HEK293 (cell line): ENCODE measurements at regions not wholly inside any gene's neighbourhood (a gene's known extent, or its start where the extent isn't known, plus 50 kb on each side); places are given as distances from the start of the nearest gene placed in this dataset.

ENCODE experiments used
- CTCF ChIA-PET: fragments of 350-600 bp; formaldehyde crosslinking; extraction: SDS; loops from one replicate; lab custom pipeline; 2021; ENCODE audit warnings: antibody characterized with exemption; lab: Yijun Ruan, JAX
- POLR2A ChIA-PET: fragments of 300-600 bp; formaldehyde crosslinking; extraction: SDS; loops from one replicate; lab custom pipeline; 2020; ENCODE audit warnings: antibody characterized with exemption, inconsistent platforms; lab: Yijun Ruan, JAX
- H3K27ac ChIP-seq: fragments of 200-500 bp; sonication (Bioruptor generic); 2 replicates; pipeline ENCODE4 v1.5.1; 2014; ENCODE audit warnings: low read depth, low read length, control low read depth, inconsistent platforms; ENCODE audit errors: extremely low read depth
- H3K36me3 ChIP-seq, 2 experiments: fragments of 200-500 bp in 1 of 2; sonication (Bioruptor generic) in 1 of 2; 1 replicate in 1 of 2; 2 replicates in 1 of 2; pipeline ENCODE4 v1.5.1; 2014 to 2017; ENCODE audit warnings: inconsistent platforms in 2 of 2, low read length in 2 of 2; ENCODE audit not compliant: control insufficient read depth in 2 of 2, insufficient read depth in 1 of 2
- H3K4me1 ChIP-seq: fragments of 200-500 bp; sonication (Bioruptor generic); 2 replicates; pipeline ENCODE4 v1.5.1; 2014; ENCODE audit warnings: mild to moderate bottlenecking, low read length, inconsistent platforms; ENCODE audit not compliant: control insufficient read depth, insufficient read depth
- H3K4me3 ChIP-seq: 2 replicates; pipeline ENCODE4 v1.5.1; 2011; ENCODE audit warnings: low read depth, mild to moderate bottlenecking, control low read depth, low read length, moderate library complexity
- H3K9me3 ChIP-seq: fragments of 200-500 bp; sonication (Bioruptor generic); 2 replicates; pipeline ENCODE4 v1.5.1; 2014; ENCODE audit warnings: low read depth, low read length, inconsistent platforms; ENCODE audit not compliant: control insufficient read depth, insufficient read depth
- KLF10 ChIP-seq: fragments of 450-650 bp; IDR thresholded peaks from 2 replicates; pipeline ENCODE4 v1.5.1; 2018; ENCODE audit warnings: missing biosample characterization, mild to moderate bottlenecking, missing genetic modification characterization
- KLF9 ChIP-seq: fragments of 450-650 bp; formaldehyde crosslinking; IDR thresholded peaks from 2 replicates; pipeline ENCODE4 v1.5.1; 2016; ENCODE audit warnings: missing biosample characterization, missing genetic modification characterization, low read depth
- ZNF112 ChIP-seq: fragments of 450-650 bp; formaldehyde crosslinking; IDR thresholded peaks from 2 replicates; pipeline ENCODE4 v1.5.0; 2017; ENCODE audit warnings: missing biosample characterization, missing genetic modification characterization
- ZNF140 ChIP-seq: fragments of 450-650 bp; formaldehyde crosslinking; IDR thresholded peaks from 2 replicates; pipeline ENCODE4 v1.5.1; 2016; ENCODE audit warnings: missing biosample characterization, missing genetic modification characterization
- ZNF16 ChIP-seq: fragments of 450-650 bp; formaldehyde crosslinking; IDR thresholded peaks from 2 replicates; pipeline ENCODE4 v1.5.1; 2016; ENCODE audit warnings: low read depth, missing biosample characterization, missing genetic modification characterization
- ZNF239 ChIP-seq: fragments of 450-650 bp; formaldehyde crosslinking; IDR thresholded peaks from 2 replicates; pipeline ENCODE4 v1.5.1; 2016; ENCODE audit warnings: missing biosample characterization, missing genetic modification characterization
- ZNF324 ChIP-seq: fragments of 450-650 bp; formaldehyde crosslinking; IDR thresholded peaks from 2 replicates; pipeline ENCODE4 v1.5.1; 2016; ENCODE audit warnings: missing biosample characterization, missing genetic modification characterization
- ZNF366 ChIP-seq: fragments of 450-650 bp; formaldehyde crosslinking; conservative IDR thresholded peaks from 2 replicates; pipeline ENCODE4 v1.5.1; 2016; ENCODE audit warnings: missing biosample characterization, missing genetic modification characterization
- ZNF37A ChIP-seq: fragments of 450-650 bp; IDR thresholded peaks from 2 replicates; pipeline ENCODE4 v1.5.1; 2018; ENCODE audit warnings: missing biosample characterization, missing genetic modification characterization
- ZNF449 ChIP-seq: fragments of 450-650 bp; formaldehyde crosslinking; IDR thresholded peaks from 2 replicates; pipeline ENCODE4 v1.5.1; 2017; ENCODE audit warnings: missing biosample characterization, mild to moderate bottlenecking, missing genetic modification characterization, moderate library complexity
- ZNF518A ChIP-seq: fragments of 450-650 bp; formaldehyde crosslinking; conservative IDR thresholded peaks from 2 replicates; pipeline ENCODE4 v1.5.1; 2016; ENCODE audit warnings: low read depth, missing biosample characterization, missing genetic modification characterization
- ZNF571 ChIP-seq: fragments of 450-650 bp; formaldehyde crosslinking; IDR thresholded peaks from 2 replicates; pipeline ENCODE4 v1.5.0; 2017; ENCODE audit warnings: missing biosample characterization, missing genetic modification characterization
- ZNF664 ChIP-seq: fragments of 450-650 bp; formaldehyde crosslinking; IDR thresholded peaks from 2 replicates; pipeline ENCODE4 v1.5.1; 2016; ENCODE audit warnings: missing biosample characterization, missing genetic modification characterization
- ZNF670 ChIP-seq: fragments of 450-650 bp; formaldehyde crosslinking; IDR thresholded peaks from 2 replicates; pipeline ENCODE4 v1.5.1; 2016; ENCODE audit warnings: missing biosample characterization, missing genetic modification characterization, low read depth
- ZNF747 ChIP-seq: fragments of 450-650 bp; formaldehyde crosslinking; IDR thresholded peaks from 2 replicates; pipeline ENCODE4 v1.5.1; 2016; ENCODE audit warnings: missing biosample characterization, missing genetic modification characterization
- TF ChIP-seq, protein P1 (sequence below): fragments of 450-650 bp; formaldehyde crosslinking; IDR thresholded peaks from 2 replicates; pipeline ENCODE4 v1.5.1; 2017; ENCODE audit warnings: missing biosample characterization, missing genetic modification characterization
- TF ChIP-seq, protein P2 (sequence below): fragments of 450-650 bp; formaldehyde crosslinking; IDR thresholded peaks from 2 replicates; pipeline ENCODE4 v1.5.1; 2016; ENCODE audit warnings: missing biosample characterization, missing genetic modification characterization

- Histone ChIP-seq H3K36me3 (no peaks in the 10 kb centered on the region), H3K27ac (no peak overlapping the region), H3K4me3 (no peak overlapping the region), H3K9me3 (no peaks in the 10 kb centered on the region)
- ChIA-PET POLR2A (no interaction called here), CTCF (interaction anchor here (1.2 to 1.6 kb wide), 2 partner anchors 12 to 313 kb away, joined by 3 to 6 read pairs; no protein-coding TSS in a partner anchor)
- TF ChIP-seq ZNF37A (tag by site-specific recombination) = no peak
- TF ChIP-seq, all 188 proteins: peak for 0
- H3K4me1 ChIP-seq = no peaks in the 10 kb centered on the region
These were observed 81.4 kb downstream of the CMPK2 start for GRCh38 chr2:6784291-6784690.

DNA sequence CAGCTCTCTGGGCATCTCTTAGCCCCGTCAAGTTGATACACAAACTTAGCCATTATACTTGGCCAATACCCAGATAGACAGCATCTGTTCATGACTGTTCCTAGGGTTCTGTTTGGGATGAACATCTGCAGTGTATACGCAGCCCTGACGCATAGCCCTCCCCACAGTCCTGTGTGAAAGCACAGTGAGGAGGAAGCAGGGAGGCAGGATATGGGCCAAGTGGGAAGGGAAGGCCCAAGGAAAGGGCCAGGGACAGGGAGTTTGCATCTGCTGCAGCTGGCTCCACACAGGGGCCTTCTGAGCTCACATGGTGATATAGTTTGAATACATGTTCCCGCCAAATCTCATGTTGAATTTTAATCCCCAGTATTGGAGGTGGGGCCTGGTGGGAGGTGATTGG is 80.2 kb downstream of the CMPK2 start:
- Histone ChIP-seq H3K4me1 (no peaks in the 10 kb centered on the region), H3K4me3 (no peak overlapping the region), H3K27ac (no peak overlapping the region), H3K9me3 (no peaks in the 10 kb centered on the region), H3K36me3 (no peaks in the 10 kb centered on the region)
- TF ChIP-seq ZNF140 (tag by site-specific recombination) = no peak
- TF ChIP-seq, protein P1, sequence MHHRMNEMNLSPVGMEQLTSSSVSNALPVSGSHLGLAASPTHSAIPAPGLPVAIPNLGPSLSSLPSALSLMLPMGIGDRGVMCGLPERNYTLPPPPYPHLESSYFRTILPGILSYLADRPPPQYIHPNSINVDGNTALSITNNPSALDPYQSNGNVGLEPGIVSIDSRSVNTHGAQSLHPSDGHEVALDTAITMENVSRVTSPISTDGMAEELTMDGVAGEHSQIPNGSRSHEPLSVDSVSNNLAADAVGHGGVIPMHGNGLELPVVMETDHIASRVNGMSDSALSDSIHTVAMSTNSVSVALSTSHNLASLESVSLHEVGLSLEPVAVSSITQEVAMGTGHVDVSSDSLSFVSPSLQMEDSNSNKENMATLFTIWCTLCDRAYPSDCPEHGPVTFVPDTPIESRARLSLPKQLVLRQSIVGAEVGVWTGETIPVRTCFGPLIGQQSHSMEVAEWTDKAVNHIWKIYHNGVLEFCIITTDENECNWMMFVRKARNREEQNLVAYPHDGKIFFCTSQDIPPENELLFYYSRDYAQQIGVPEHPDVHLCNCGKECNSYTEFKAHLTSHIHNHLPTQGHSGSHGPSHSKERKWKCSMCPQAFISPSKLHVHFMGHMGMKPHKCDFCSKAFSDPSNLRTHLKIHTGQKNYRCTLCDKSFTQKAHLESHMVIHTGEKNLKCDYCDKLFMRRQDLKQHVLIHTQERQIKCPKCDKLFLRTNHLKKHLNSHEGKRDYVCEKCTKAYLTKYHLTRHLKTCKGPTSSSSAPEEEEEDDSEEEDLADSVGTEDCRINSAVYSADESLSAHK (tag by site-specific recombination) = no peak
- no peak for TF ChIP-seq KLF9 (tag by site-specific recombination)
- no peak for TF ChIP-seq ZNF366
- TF ChIP-seq ZNF664 (tag by site-specific recombination) = no peak
- no peak for TF ChIP-seq ZNF112 (tag by site-specific recombination)
- TF ChIP-seq ZNF747 (tag by site-specific recombination) = no peak
- TF ChIP-seq ZNF239 = no peak
- no peak for TF ChIP-seq ZNF324 (tag by site-specific recombination)
- no peak for TF ChIP-seq ZNF571 (tag by site-specific recombination)
- TF ChIP-seq, protein P2, sequence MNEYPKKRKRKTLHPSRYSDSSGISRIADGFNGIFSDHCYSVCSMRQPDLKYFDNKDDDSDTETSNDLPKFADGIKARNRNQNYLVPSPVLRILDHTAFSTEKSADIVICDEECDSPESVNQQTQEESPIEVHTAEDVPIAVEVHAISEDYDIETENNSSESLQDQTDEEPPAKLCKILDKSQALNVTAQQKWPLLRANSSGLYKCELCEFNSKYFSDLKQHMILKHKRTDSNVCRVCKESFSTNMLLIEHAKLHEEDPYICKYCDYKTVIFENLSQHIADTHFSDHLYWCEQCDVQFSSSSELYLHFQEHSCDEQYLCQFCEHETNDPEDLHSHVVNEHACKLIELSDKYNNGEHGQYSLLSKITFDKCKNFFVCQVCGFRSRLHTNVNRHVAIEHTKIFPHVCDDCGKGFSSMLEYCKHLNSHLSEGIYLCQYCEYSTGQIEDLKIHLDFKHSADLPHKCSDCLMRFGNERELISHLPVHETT = no peak
- TF ChIP-seq ZNF449 = no peak
- TF ChIP-seq KLF10 (tag by site-specific recombination) = no peak
- ChIA-PET CTCF (interaction anchor here (1.0 kb wide), 1 partner anchor 15 kb away, joined by 3 read pairs; no protein-coding TSS in a partner anchor), POLR2A (no interaction called here)

DNA sequence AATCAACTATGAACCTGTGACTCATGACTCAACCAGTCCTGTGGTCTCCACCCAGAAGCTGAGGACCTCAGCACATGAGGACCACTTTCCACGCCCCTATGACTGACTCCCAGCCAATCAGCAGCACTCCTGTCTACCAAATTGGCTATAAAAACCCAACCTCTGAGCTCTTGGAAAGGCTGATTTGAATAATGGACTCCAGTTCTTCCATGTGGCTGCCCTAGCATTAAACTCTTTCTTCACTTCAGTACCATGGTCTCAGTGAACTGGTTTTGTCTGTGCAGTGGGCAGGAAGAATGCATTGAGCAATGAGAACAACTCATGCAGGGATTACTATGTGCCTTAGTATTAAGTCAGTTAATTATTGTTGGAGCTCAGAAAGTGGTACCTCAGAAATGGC is 78.3 kb downstream of the CMPK2 start:
- no peaks in the 10 kb centered on the region for H3K36me3 ChIP-seq
- H3K4me3 ChIP-seq = no peak overlapping the region
- POLR2A ChIA-PET = no interaction called here
- no peaks in the 10 kb centered on the region for H3K4me1 ChIP-seq
- no peak for TF ChIP-seq ZNF16 (tag by site-specific recombination)
- no peak for TF ChIP-seq ZNF670 (tag by site-specific recombination)
- TF ChIP-seq ZNF518A (tag by site-specific recombination) = no peak
- CTCF ChIA-PET = no interaction called here
- no peaks in the 10 kb centered on the region for H3K9me3 ChIP-seq
- H3K27ac ChIP-seq = no peak overlapping the region
